ENCODE measurements at regions not wholly inside any gene's neighbourhood (a gene's known extent, or its start where the extent isn't known, plus 50 kb on each side); places are given as distances from the start of the nearest gene placed in this dataset.
A peak's percentile ranks its signal among the peaks of the same experiment; 100 is the strongest.
"Not testable (repeated sequence)": the region's sequence is repeated elsewhere in the genome, so short reads cannot be mapped to it uniquely, and the experiment has no call there.

DNA sequence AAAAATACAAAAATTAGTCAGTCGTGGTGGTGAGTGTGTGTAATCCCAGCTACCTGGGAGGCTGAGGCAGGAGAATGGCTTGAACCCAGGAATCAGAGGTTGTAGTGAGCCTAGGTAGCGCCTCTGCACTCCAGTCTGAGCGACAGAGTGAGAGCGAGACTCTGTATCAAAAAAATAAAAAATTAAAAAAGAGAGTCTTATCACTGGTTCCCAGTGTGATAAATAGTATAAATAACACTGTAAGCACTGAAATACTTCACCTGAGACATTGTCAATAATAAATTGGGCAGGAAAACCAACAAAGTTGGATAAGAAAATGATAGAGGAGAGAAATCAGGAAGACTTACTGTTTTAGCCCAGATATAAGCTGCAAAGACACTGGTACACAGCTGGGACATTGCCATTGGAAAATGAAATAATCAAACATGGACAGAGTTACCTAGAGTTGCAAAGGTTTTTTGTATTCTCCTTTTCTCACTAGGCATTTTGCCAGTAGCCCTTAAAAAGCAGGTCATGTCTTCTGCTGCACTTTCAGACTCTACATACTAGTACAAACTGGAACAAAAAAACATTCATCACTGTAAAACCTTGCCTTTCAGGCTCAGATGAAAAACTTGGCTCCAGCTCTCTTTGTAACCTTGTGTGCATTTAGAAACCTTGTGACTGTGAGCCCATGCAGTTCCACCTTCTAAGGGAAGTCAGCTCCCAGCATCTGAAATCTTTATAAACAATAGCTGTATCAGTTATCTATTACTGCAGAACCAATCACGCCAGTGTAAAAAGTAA is 55.0 kb upstream of the PPP1R2C start:
- no peak for DNase-seq

DNA sequence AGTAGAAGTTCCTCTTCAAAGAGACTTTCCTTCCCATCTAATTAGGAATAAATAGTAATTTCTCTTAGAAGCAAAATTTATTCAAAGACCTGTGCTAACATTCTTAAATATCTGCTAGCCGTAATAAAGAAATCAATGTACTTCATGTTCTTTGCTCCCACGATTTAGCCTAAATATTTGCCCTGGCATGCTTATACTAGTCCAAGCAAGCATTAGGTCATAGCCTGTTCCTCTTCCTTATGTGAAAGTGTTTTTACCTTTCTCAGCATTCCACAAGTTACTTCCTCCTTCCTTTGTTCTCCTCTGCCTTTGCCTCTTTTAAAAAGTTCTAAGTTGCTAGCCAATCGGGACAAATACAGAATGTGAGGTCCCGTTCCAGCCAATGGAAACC is 55.6 kb upstream of the PPP1R2C start:
- DNase-seq = not testable (repeated sequence)

GRCh38 chrX:42837101-42837726 is 59.3 kb upstream of the PPP1R2C start:
- DNase-seq = no peak

GRCh38 chrX:42837747-42838146 is 59.8 kb upstream of the PPP1R2C start:
- no peak for DNase-seq

GRCh38 chrX:42839632-42840031 is 61.7 kb upstream of the PPP1R2C start:
- no peak for DNase-seq

GRCh38 chrX:42846741-42847140 is 68.8 kb upstream of the PPP1R2C start:
- DNase-seq = no peak

GRCh38 chrX:42855259-42855658 is 77.3 kb upstream of the PPP1R2C start:
- DNase-seq = no peak

- DNase-seq = no peak
These were observed 79.8 kb upstream of the PPP1R2C start for GRCh38 chrX:42857766-42858165.

- no peak for DNase-seq
These were observed 91.0 kb upstream of the PPP1R2C start for GRCh38 chrX:42869011-42869410.

GRCh38 chrX:42869659-42870476 is 91.9 kb upstream of the PPP1R2C start:
- no peak for DNase-seq

DNA sequence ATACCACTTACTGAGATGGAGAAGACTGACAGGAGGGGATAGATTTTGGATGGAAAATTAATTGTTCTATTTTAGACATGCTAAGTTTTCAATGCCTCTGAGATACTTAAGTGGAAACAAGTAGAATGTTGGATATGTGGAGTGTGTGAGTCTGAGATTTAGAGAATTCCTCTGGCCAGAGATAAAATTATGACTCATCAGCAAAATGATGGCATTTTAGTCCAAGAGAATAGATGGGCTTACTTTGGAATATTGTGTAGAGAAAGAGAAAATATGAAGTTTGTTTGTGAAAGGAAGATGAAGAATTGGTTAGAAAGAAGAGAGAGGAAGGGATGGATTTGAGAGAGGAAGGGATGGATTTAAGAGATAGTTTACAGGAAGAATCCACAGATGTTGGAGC is 108.6 kb upstream of the PPP1R2C start:
- no peak for DNase-seq

DNA sequence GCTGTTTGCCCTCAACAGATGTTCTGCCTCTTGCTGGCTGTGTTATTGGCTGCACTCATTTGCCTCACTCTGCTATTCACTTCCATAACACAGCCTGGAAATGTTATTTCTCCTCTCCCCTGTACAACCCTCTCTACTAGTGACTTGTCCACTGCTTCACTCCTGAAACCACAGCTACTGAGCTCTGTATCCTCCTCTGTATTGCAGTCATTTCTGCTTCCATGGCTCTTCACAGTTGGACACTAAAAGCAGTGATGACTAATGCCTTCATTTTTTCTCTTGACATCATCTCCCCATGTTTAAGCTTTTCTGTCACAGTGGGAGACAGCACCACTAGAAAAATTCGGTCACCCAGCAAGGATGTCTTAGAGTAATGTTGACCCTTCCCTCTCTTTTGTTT is 123.0 kb upstream of the PPP1R2C start:
- DNase-seq = no peak

- DNase-seq = no peak
These were observed 124.5 kb upstream of the PPP1R2C start for GRCh38 chrX:42902513-42902912.

- no peak for DNase-seq
These were observed 142.8 kb upstream of the PPP1R2C start for GRCh38 chrX:42920752-42921151.

GRCh38 chrX:42930071-42930470 is 152.1 kb upstream of the PPP1R2C start:
- no peak for DNase-seq

GRCh38 chrX:42930951-42931350 is 153.0 kb upstream of the PPP1R2C start:
- no peak for DNase-seq

- no peak for DNase-seq
These were observed 155.2 kb upstream of the PPP1R2C start for GRCh38 chrX:42933187-42933586.

DNA sequence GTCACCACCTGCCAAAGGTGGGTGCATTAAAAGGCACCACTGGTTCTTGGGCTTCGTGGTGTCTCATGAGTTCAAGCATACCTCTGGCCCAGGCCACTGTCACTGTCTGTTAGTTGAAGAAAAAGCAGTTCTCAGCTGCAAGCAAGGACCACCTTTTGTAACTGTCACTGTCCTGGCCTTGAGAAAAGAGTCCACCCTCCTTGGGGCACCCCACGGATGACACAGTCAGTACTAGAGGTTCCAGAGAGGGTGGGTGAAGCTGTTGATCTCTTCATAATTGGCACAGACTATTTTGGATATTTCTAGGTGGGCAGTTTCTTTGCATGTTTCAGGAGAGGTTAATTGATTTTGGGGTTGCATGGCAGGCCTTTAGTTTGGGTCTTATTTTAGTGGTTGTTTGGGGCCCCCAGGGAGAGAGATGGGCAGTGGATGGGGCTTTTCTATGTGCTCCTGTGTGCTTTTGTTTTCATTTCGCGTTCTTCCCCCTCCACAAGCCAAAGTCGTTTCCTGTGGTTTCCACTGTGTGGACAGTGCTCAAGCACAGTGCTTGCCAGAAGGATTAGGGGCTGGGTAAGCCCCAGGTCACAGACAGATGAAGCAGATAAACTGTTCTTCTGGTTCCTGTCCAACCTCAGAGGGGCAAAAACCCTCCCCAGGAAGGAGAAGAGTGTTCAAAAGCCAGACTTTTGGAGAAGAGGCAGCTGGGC is 156.2 kb upstream of the PPP1R2C start:
- peak; percentile 36 for DNase-seq

DNA sequence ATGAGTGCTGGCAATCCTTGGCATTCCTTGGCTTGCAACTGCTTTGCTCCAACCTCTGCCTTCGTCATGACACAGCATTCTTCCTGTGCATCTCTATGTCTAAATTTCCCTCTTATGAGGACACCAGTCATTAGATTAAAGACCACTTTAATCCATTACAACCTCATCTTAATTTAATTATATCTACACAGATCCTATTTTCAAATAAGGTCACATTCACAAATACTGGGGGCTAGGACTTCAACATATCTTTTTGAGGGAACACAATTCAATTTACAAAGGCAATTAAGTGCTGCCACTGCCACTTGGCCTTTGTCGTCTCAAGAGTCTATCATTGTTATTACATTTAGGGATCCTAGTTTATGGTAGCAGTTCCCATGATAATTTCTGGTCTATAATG is 163.7 kb upstream of the PPP1R2C start:
- no peak for DNase-seq

- DNase-seq = peak; percentile 71
These were observed 165.3 kb upstream of the PPP1R2C start for GRCh38 chrX:42943051-42943974.

- DNase-seq = peak; percentile 14
These were observed 166.5 kb upstream of the PPP1R2C start for GRCh38 chrX:42944381-42944998.
